PC-3 (cell line): ENCODE measurements at regions not wholly inside any gene's neighbourhood (a gene's known extent, or its start where the extent isn't known, plus 50 kb on each side); places are given as distances from the start of the nearest gene placed in this dataset.
"Not testable (repeated sequence)": the region's sequence is repeated elsewhere in the genome, so short reads cannot be mapped to it uniquely, and the experiment has no call there.

Source experiments
- ATAC-seq: fragments of 200-7000 bp; cut with Tn5 transposase; 2 replicates; pipeline ENCODE4 v1.9.1; 2020; ENCODE audit warnings: mild to moderate bottlenecking, moderate library complexity
- BruUV-seq: library from RNA; stranded (reverse); fragments of 400-500 nt; replicated peaks from 2 replicates; lab custom pipeline; 2021; lab: Mats Ljungman, UMichigan
- CTCF ChIA-PET: fragments of 300-600 bp; sonication (Branson Sonifier 250); formaldehyde crosslinking; loops from one replicate; lab custom pipeline; 2022; ENCODE audit warnings: antibody characterized with exemption; lab: Charles Lee
- POLR2A ChIA-PET: fragments of 300-600 bp; sonication (Branson Sonifier 250); formaldehyde crosslinking; loops from one replicate; lab custom pipeline; 2022; ENCODE audit warnings: antibody characterized with exemption; ENCODE audit not compliant: unreplicated experiment; lab: Charles Lee
- DNase-seq: peaks from one replicate; pipeline ENCODE4 v3.0.0-alpha.2; 2015
- H2AFZ ChIP-seq: fragments of 300-600 bp; sonication (generic); 2 replicates; pipeline ENCODE4 v1.6.0; 2016; ENCODE audit warnings: antibody characterized with exemption, low read length
- H3F3A ChIP-seq: fragments of 300-600 bp; sonication (generic); one replicate; pipeline ENCODE4 v1.6.0; 2017; ENCODE audit warnings: antibody characterized with exemption, low read length, control low read depth, mild to moderate bottlenecking; ENCODE audit not compliant: unreplicated experiment
- H3K27ac ChIP-seq: fragments of 300-600 bp; sonication (generic); 2 replicates; pipeline ENCODE4 v1.5.1; 2016; ENCODE audit warnings: mild to moderate bottlenecking, low read length
- H3K27me3 ChIP-seq: fragments of 300-600 bp; sonication (generic); 2 replicates; pipeline ENCODE4 v1.6.1; 2016; ENCODE audit warnings: low read length, mixed read lengths
- H3K36me3 ChIP-seq: fragments of 300-600 bp; sonication (generic); 2 replicates; pipeline ENCODE4 v1.6.1; 2016; ENCODE audit warnings: low read depth, mixed run types, low read length, mixed read lengths
- H3K4me1 ChIP-seq: fragments of 300-600 bp; sonication (generic); 2 replicates; pipeline ENCODE4 v1.5.1; 2016; ENCODE audit warnings: low read length; ENCODE audit not compliant: insufficient read depth
- H3K4me2 ChIP-seq: fragments of 300-600 bp; sonication (generic); 2 replicates; pipeline ENCODE4 v1.6.0; 2016; ENCODE audit warnings: low read length
- H3K4me3 ChIP-seq: fragments of 300-600 bp; sonication (generic); 2 replicates; pipeline ENCODE4 v1.5.1; 2016; ENCODE audit warnings: mild to moderate bottlenecking, low read length, mixed read lengths
- H3K79me2 ChIP-seq: fragments of 300-600 bp; sonication (generic); 2 replicates; pipeline ENCODE4 v1.6.1; 2017; ENCODE audit warnings: low read length, mixed read lengths
- H3K9ac ChIP-seq: fragments of 300-600 bp; sonication (generic); 2 replicates; pipeline ENCODE4 v1.6.0; 2016; ENCODE audit warnings: mild to moderate bottlenecking, low read length
- H3K9me2 ChIP-seq: fragments of 300-600 bp; sonication (generic); replicated peaks from 2 replicates; pipeline ENCODE4 v1.6.1; 2016; ENCODE audit warnings: mixed run types, low read length, mixed read lengths
- H3K9me3 ChIP-seq: fragments of 300-600 bp; sonication (generic); 2 replicates; pipeline ENCODE4 v1.6.1; 2016; ENCODE audit warnings: low read length, mixed read lengths
- H4K20me1 ChIP-seq: fragments of 300-600 bp; sonication (generic); 2 replicates; pipeline ENCODE4 v1.6.1; 2016; ENCODE audit warnings: low read length, mixed read lengths
- EZH2 ChIP-seq: fragments of 300-600 bp; sonication (generic); IDR thresholded peaks from one replicate; pipeline ENCODE4 v1.6.1; 2017; ENCODE audit warnings: antibody characterized with exemption, mild to moderate bottlenecking, low read length; ENCODE audit not compliant: unreplicated experiment
- EZH2phosphoT487 ChIP-seq: fragments of 300-600 bp; sonication (generic); IDR thresholded peaks from 2 replicates; pipeline ENCODE4 v1.6.1; 2018; ENCODE audit warnings: mild to moderate bottlenecking, antibody characterized with exemption, low read length, borderline replicate concordance
- intact Hi-C: fragments of 100-400 bp; cut with micrococcal nuclease; formaldehyde crosslinking; loops from 2 replicates; pipeline ENCODE4 v1.9.0; 2023
- TF ChIP-seq, protein P1 (sequence below): fragments of 300-600 bp; sonication (generic); conservative IDR thresholded peaks from 2 replicates; pipeline ENCODE4 v1.5.1; 2017; ENCODE audit warnings: antibody characterized with exemption, low read depth, mild to moderate bottlenecking, low read length

DNA sequence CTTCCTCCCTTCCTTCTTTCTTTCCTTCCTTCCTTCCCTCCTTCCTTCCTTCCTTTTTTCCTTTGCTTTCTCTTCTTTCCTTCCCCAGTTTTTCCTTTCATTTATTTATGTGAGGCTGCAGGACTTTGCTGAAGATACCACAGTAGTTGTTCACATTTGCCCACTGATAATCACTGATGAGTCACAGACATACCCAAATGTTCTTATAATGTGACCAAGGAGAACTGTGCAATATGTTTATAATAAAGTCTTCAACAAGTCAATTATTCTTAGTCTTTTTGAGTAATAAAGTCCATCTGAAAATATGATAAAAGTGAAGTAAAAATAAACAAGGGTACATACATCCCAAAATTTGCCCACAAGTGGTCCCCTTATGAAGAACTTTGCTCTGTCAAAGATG lies 159.7 kb downstream of the GNAI1 start:
- CTCF ChIA-PET, result no interaction called here

DNA sequence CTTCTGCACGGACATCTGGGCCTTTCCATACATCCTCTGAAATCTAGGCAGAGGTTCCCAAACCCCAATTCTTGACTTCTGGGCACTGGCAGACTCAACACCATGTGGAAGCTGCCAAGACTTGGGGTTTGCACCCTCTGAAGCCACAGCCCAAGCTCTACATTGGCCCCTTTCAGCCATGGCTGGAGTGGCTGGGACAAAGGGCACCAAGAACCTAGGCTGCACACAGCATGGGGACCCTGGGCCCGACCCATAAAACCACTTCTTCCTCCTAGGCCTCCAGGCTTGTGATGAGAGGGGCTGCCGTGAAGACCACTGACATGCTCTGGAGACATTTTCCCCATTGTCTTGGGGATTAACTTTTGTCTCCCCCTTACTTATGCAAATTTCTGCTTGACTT lies 158.0 kb downstream of the GNAI1 start:
- CTCF ChIA-PET, BruUV-seq: not testable (repeated sequence)

More for the DNA sequence above, 159.7 kb downstream of the GNAI1 start:
- intact Hi-C loops, result no loop called here
- BruUV-seq, result no TSS peak
- Histone ChIP-seq H3K27ac (no peak overlapping the region), H3K9ac (no peak overlapping the region), H3K9me3 (no peaks in the 10 kb centered on the region), H3F3A (no peaks in the 10 kb centered on the region), H3K4me3 (no peak overlapping the region), H3K36me3 (no peaks in the 10 kb centered on the region), H3K79me2 (no peaks in the 10 kb centered on the region), H3K4me1 (no peaks in the 10 kb centered on the region), H3K27me3 (no peaks in the 10 kb centered on the region), H3K4me2 (no peak overlapping the region), H2AFZ (no peak overlapping the region), H4K20me1 (no peaks in the 10 kb centered on the region), H3K9me2 (no peaks in the 10 kb centered on the region)
- ATAC-seq (no peak), DNase-seq (no peak)
- POLR2A ChIA-PET, result no interaction called here
- TF ChIP-seq, protein P1, sequence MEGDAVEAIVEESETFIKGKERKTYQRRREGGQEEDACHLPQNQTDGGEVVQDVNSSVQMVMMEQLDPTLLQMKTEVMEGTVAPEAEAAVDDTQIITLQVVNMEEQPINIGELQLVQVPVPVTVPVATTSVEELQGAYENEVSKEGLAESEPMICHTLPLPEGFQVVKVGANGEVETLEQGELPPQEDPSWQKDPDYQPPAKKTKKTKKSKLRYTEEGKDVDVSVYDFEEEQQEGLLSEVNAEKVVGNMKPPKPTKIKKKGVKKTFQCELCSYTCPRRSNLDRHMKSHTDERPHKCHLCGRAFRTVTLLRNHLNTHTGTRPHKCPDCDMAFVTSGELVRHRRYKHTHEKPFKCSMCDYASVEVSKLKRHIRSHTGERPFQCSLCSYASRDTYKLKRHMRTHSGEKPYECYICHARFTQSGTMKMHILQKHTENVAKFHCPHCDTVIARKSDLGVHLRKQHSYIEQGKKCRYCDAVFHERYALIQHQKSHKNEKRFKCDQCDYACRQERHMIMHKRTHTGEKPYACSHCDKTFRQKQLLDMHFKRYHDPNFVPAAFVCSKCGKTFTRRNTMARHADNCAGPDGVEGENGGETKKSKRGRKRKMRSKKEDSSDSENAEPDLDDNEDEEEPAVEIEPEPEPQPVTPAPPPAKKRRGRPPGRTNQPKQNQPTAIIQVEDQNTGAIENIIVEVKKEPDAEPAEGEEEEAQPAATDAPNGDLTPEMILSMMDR, result no peak
- no peak for TF ChIP-seq EZH2phosphoT487
- TF ChIP-seq EZH2, result no peak

DNA sequence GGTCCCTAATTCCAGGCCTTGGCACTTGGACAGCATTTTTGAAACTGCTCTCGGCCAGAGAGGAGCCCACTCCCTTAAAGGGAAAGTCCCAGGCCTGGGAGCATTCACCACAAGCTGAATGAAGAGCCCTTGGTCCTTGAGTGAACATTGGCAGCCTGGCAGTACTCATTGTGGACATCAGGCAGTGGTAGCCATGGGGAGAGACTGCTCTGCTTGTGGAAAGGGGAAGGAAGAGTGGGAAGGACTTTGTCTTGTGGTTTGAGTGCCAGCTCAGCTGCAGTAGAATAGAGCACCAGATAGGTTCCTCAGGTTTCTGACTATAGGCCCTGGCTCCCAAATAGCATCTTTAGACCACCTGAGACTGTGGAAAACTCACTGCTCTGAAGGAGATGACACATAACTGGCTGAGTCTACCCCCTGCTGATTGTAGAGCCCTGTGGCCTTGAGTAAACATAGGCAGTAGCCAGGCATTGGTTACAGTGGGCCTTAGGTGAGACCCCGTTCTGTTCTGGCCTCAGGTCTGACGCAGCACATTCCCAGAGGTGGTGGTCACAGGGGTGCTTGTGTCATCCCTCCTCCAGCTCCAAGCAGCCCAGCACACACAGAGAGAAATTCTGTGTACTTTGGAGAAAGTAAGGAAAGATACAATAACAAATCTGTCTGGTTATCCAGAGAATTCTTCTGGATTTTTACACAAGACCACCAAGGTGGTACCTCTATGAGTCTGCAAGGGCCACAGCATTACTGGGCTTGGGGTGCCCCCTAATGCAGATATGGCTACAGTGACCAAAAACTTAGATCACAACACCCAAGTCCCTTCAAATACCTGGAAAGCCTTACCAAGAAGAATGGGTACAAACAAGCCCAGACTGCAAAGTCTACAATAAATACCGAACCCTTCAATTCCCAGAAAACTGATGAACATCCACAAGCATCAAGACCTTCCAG lies 153.8 kb downstream of the GNAI1 start:
- CTCF ChIA-PET, result no interaction called here
- Histone ChIP-seq H3K4me3 (no peak overlapping the region), H2AFZ (no peak overlapping the region), H3K36me3 (no peaks in the 10 kb centered on the region), H3K4me2 (no peak overlapping the region), H3K9ac (no peak overlapping the region), H3K9me2 (no peaks in the 10 kb centered on the region), H3F3A (no peaks in the 10 kb centered on the region), H3K9me3 (no peaks in the 10 kb centered on the region), H3K27ac (no peak overlapping the region), H3K79me2 (no peaks in the 10 kb centered on the region), H3K4me1 (no peaks in the 10 kb centered on the region; the same call in 1 of the 2 replicates), H3K27me3 (no peaks in the 10 kb centered on the region), H4K20me1 (no peaks in the 10 kb centered on the region)
- DNase-seq (peak; percentile 38), ATAC-seq (peak; percentile 37; the same call in 1 of the 2 replicates)
- BruUV-seq, result no TSS peak
- intact Hi-C loops, result no loop called here
- TF ChIP-seq EZH2phosphoT487, result no peak
- TF ChIP-seq, protein P1, result no peak; the same call in 1 of the 2 replicates
- POLR2A ChIA-PET, result no interaction called here

More for the DNA sequence above, 158.0 kb downstream of the GNAI1 start:
- POLR2A ChIA-PET, intact Hi-C loops, H3K27ac ChIP-seq, H3K9ac ChIP-seq, ATAC-seq, DNase-seq, H3K4me3 ChIP-seq, H3K4me2 ChIP-seq, H3K9me2 ChIP-seq, H3K79me2 ChIP-seq, H3K9me3 ChIP-seq, H3K36me3 ChIP-seq, H3K4me1 ChIP-seq, H3K27me3 ChIP-seq, H2AFZ ChIP-seq, H4K20me1 ChIP-seq, H3F3A ChIP-seq: not testable (repeated sequence)
